Caco-2 (cell line): ENCODE measurements at regions not wholly inside any gene's neighbourhood (a gene's known extent, or its start where the extent isn't known, plus 50 kb on each side); places are given as distances from the start of the nearest gene placed in this dataset.

Experiments used
- BruUV-seq: library from RNA; stranded (reverse); fragments of 400-500 nt; replicated peaks from 2 replicates; lab custom pipeline; 2021; lab: Mats Ljungman, UMichigan
- CTCF ChIA-PET: fragments of 300-600 bp; sonication (Branson Sonifier 250); formaldehyde crosslinking; loops from one replicate; lab custom pipeline; 2022; ENCODE audit warnings: antibody characterized with exemption; lab: Charles Lee
- POLR2A ChIA-PET: fragments of 300-600 bp; sonication (Branson Sonifier 250); formaldehyde crosslinking; loops from one replicate; lab custom pipeline; 2022; ENCODE audit warnings: antibody characterized with exemption; lab: Charles Lee
- DNase-seq, 2 experiments: peaks; one replicate each; pipeline versions ENCODE4 v3.0.0 to v3.0.0-alpha.2; 2020 to 2022
- H3K27me3 ChIP-seq: replicated peaks from 2 replicates; pipeline ENCODE4 v1.6.0; 2011; ENCODE audit warnings: low read length; ENCODE audit not compliant: control insufficient read depth, insufficient read depth
- H3K36me3 ChIP-seq: 2 replicates; pipeline ENCODE4 v1.5.1; 2011; ENCODE audit warnings: low read length; ENCODE audit not compliant: control insufficient read depth, insufficient read depth
- H3K4me1 ChIP-seq: fragments of 250-450 bp; sonication (Bioruptor Pico); 2 replicates; pipeline ENCODE4 v1.5.1; 2020; ENCODE audit warnings: mild to moderate bottlenecking
- H3K4me3 ChIP-seq: 2 replicates; pipeline ENCODE4 v1.5.1; 2011; ENCODE audit warnings: low read depth, mild to moderate bottlenecking, control low read depth, low read length
- H3K9me3 ChIP-seq: fragments of 250-450 bp; sonication (Bioruptor Pico); 2 replicates; pipeline ENCODE4 v1.5.1; 2020; ENCODE audit warnings: mild to moderate bottlenecking, moderate library complexity
- H3K27ac Mint-ChIP-seq: one replicate; pipeline ENCODE4 v1.8.0; 2022; ENCODE audit warnings: mixed read lengths; ENCODE audit not compliant: unreplicated experiment
- H3K27me3 Mint-ChIP-seq: one replicate; pipeline ENCODE4 v1.8.0; 2022; ENCODE audit warnings: mixed read lengths; ENCODE audit not compliant: insufficient read depth, unreplicated experiment
- H3K36me3 Mint-ChIP-seq: one replicate; pipeline ENCODE4 v1.8.0; 2022; ENCODE audit warnings: mild to moderate bottlenecking, mixed read lengths; ENCODE audit not compliant: insufficient read depth, unreplicated experiment
- H3K4me1 Mint-ChIP-seq: one replicate; pipeline ENCODE4 v1.8.0; 2022; ENCODE audit warnings: low read depth, mixed read lengths; ENCODE audit not compliant: unreplicated experiment
- H3K4me3 Mint-ChIP-seq: one replicate; pipeline ENCODE4 v1.8.0; 2022; ENCODE audit warnings: mild to moderate bottlenecking, moderate library complexity, mixed read lengths; ENCODE audit not compliant: unreplicated experiment
- H3K9me3 Mint-ChIP-seq: one replicate; pipeline ENCODE4 v1.8.0; 2022; ENCODE audit warnings: mixed read lengths; ENCODE audit not compliant: unreplicated experiment
- CTCF ChIP-seq, 2 experiments: fragments of 200-600 bp in 1 of 2; IDR thresholded peaks; 1 replicate in 1 of 2; 2 replicates in 1 of 2; pipeline versions ENCODE4 v1.5.1 to v1.8.0; 2011 to 2022; ENCODE audit warnings: antibody characterized with exemption in 1 of 2, control low read depth in 1 of 2, inconsistent platforms in 1 of 2, low read depth in 1 of 2, low read length in 1 of 2, mild to moderate bottlenecking in 1 of 2, moderate library complexity in 1 of 2; ENCODE audit not compliant: insufficient read depth in 1 of 2, severe bottlenecking in 1 of 2, unreplicated experiment in 1 of 2
- intact Hi-C: fragments of 100-400 bp; cut with micrococcal nuclease; formaldehyde crosslinking; loops from one replicate; pipeline ENCODE4 v1.10.0; 2022; ENCODE audit not compliant: unreplicated experiment

GRCh38 chr17:77727037-77727615 is 231.4 kb upstream of the TNRC6C start:
- POLR2A ChIA-PET = no interaction called here
- Histone ChIP-seq H3K4me3 (no peak overlapping the region), H3K4me1 (no peaks in the 10 kb centered on the region), H3K9me3 (0 out of 2 replicates have a peak, but pooled peaks cover 5% of the 10 kb centered on the region), H3K36me3 (no peaks in the 10 kb centered on the region), H3K27me3 (no peaks in the 10 kb centered on the region)
- Mint-ChIP-seq H3K27me3 (peaks cover 14% of the 10 kb centered on the region), H3K36me3 (no peaks in the 10 kb centered on the region), H3K4me1 (no peaks in the 10 kb centered on the region), H3K9me3 (peaks cover under 1% of the 10 kb centered on the region), H3K4me3 (no peak overlapping the region), H3K27ac (no peak overlapping the region)
- no TSS peak for BruUV-seq
- intact Hi-C loops = no loop called here
- CTCF ChIA-PET = no interaction called here
- no peak for TF ChIP-seq CTCF (IDR thresholded peaks at IDR 0.05; ENCODE audit: insufficient read depth in 1 of 2, low read depth in 1 of 2, low read length in 1 of 2, severe bottlenecking in 1 of 2, unreplicated experiment in 1 of 2)
- DNase-seq = no peak

- no peak overlapping the region for H3K4me3 ChIP-seq
- Mint-ChIP-seq H3K4me1 (no peaks in the 10 kb centered on the region), H3K9me3 (peaks cover 11% of the 10 kb centered on the region), H3K36me3 (no peaks in the 10 kb centered on the region), H3K4me3 (no peak overlapping the region), H3K27me3 (peaks cover 18% of the 10 kb centered on the region), H3K27ac (no peak overlapping the region)
- DNase-seq = no peak
- no peaks in the 10 kb centered on the region for H3K4me1 ChIP-seq
- no TSS peak for BruUV-seq
- POLR2A ChIA-PET = no interaction called here
- CTCF ChIA-PET = no interaction called here
- peaks cover 11% of the 10 kb centered on the region for H3K9me3 ChIP-seq
- no peaks in the 10 kb centered on the region for H3K36me3 ChIP-seq
- intact Hi-C loops = no loop called here
- TF ChIP-seq CTCF (IDR thresholded peaks at IDR 0.05; ENCODE audit: insufficient read depth in 1 of 2, low read depth in 1 of 2, low read length in 1 of 2, severe bottlenecking in 1 of 2, unreplicated experiment in 1 of 2) = no peak
- no peaks in the 10 kb centered on the region for H3K27me3 ChIP-seq
Measured at GRCh38 chr17:77728474-77728795, 230.1 kb upstream of the TNRC6C start.

DNA sequence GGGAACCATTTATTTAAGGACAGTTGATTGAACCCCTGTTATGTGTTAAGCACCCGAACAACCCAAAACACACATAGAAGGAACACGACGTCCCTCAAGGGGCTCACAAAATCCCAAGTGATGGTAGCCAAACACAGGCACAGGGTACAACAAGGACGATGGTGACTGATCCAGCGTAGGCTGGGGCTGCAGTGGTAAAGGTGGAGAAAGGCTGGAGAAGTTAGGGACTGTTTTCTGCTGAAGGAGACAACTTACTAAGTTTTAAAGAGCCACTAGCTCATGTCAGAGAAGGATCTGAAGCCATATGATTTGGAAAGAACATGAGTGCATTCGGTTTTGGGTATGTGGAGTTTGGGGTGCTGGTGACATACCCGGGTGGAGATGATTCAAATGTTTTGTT is 229.6 kb upstream of the TNRC6C start:
- no TSS peak for BruUV-seq
- no peak overlapping the region for H3K4me3 Mint-ChIP-seq
- intact Hi-C loops = no loop called here
- Histone ChIP-seq H3K9me3 (peaks cover 11% of the 10 kb centered on the region), H3K36me3 (no peaks in the 10 kb centered on the region), H3K4me1 (no peaks in the 10 kb centered on the region), H3K4me3 (no peak overlapping the region), H3K27me3 (no peaks in the 10 kb centered on the region)
- TF ChIP-seq CTCF (IDR thresholded peaks at IDR 0.05; ENCODE audit: insufficient read depth in 1 of 2, low read depth in 1 of 2, low read length in 1 of 2, severe bottlenecking in 1 of 2, unreplicated experiment in 1 of 2) = no peak
- POLR2A ChIA-PET = no interaction called here
- DNase-seq = no peak
- no peaks in the 10 kb centered on the region for H3K36me3 Mint-ChIP-seq
- peaks cover 11% of the 10 kb centered on the region for H3K9me3 Mint-ChIP-seq
- peaks cover 18% of the 10 kb centered on the region for H3K27me3 Mint-ChIP-seq
- H3K4me1 Mint-ChIP-seq = no peaks in the 10 kb centered on the region
- CTCF ChIA-PET = no interaction called here
- no peak overlapping the region for H3K27ac Mint-ChIP-seq
